Ishikawa (cell line): ENCODE measurements at regions not wholly inside any gene's neighbourhood (a gene's known extent, or its start where the extent isn't known, plus 50 kb on each side); places are given as distances from the start of the nearest gene placed in this dataset.

Experiments used
- CEBPB ChIP-seq: IDR thresholded peaks from 2 replicates; pipeline ENCODE4 v1.6.1; 2012
- CREB1 ChIP-seq: IDR thresholded peaks from 2 replicates; pipeline ENCODE4 v1.6.1; 2012; ENCODE audit warnings: low read depth
- EGR1 ChIP-seq: IDR thresholded peaks from 2 replicates; pipeline ENCODE4 v1.6.1; 2012
- EP300 ChIP-seq: IDR thresholded peaks from 2 replicates; pipeline ENCODE4 v1.6.1; 2012; ENCODE audit warnings: borderline replicate concordance
- FOXM1 ChIP-seq: IDR thresholded peaks from 2 replicates; pipeline ENCODE4 v1.6.1; 2012; ENCODE audit warnings: low read depth, borderline replicate concordance
- NFIC ChIP-seq: IDR thresholded peaks from 2 replicates; pipeline ENCODE4 v1.6.1; 2012
- RAD21 ChIP-seq: IDR thresholded peaks from 2 replicates; pipeline ENCODE4 v1.6.1; 2012; ENCODE audit warnings: low read depth
- REST ChIP-seq: IDR thresholded peaks from 2 replicates; pipeline ENCODE4 v1.6.1; 2012; ENCODE audit warnings: low read depth, mild to moderate bottlenecking
- TAF1 ChIP-seq: IDR thresholded peaks from 2 replicates; pipeline ENCODE4 v1.6.1; 2012; ENCODE audit warnings: low read depth, mild to moderate bottlenecking
- TCF12 ChIP-seq: IDR thresholded peaks from 2 replicates; pipeline ENCODE4 v1.6.1; 2012; ENCODE audit warnings: low read depth
- TEAD4 ChIP-seq: IDR thresholded peaks from 2 replicates; pipeline ENCODE4 v1.6.1; 2012
- USF1 ChIP-seq: IDR thresholded peaks from 2 replicates; pipeline ENCODE4 v1.6.1; 2012
- YY1 ChIP-seq: IDR thresholded peaks from 2 replicates; pipeline ENCODE4 v1.6.1; 2012; ENCODE audit warnings: low read depth
- ZBTB7A ChIP-seq: IDR thresholded peaks from 2 replicates; pipeline ENCODE4 v1.6.1; 2012; ENCODE audit warnings: low read depth
- TF ChIP-seq, protein P1 (sequence below): IDR thresholded peaks from 2 replicates; pipeline ENCODE4 v1.6.1; 2012

GRCh38 chr21:31418377-31419001 lies 74.4 kb upstream of the TIAM1 start:
- no peak for TF ChIP-seq CEBPB
- TF ChIP-seq RAD21, result no peak
- TF ChIP-seq, protein P1, sequence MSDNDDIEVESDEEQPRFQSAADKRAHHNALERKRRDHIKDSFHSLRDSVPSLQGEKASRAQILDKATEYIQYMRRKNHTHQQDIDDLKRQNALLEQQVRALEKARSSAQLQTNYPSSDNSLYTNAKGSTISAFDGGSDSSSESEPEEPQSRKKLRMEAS, result no peak
- no peak for TF ChIP-seq TCF12
- TF ChIP-seq YY1, result no peak
- TF ChIP-seq TEAD4, result no peak
- TF ChIP-seq USF1, result no peak
- no peak for TF ChIP-seq NFIC
- TF ChIP-seq EGR1, result no peak
- TF ChIP-seq REST, result no peak
- TF ChIP-seq TAF1, result no peak
- TF ChIP-seq ZBTB7A, result no peak
- no peak for TF ChIP-seq CREB1
- TF ChIP-seq EP300, result no peak
- no peak for TF ChIP-seq FOXM1

DNA sequence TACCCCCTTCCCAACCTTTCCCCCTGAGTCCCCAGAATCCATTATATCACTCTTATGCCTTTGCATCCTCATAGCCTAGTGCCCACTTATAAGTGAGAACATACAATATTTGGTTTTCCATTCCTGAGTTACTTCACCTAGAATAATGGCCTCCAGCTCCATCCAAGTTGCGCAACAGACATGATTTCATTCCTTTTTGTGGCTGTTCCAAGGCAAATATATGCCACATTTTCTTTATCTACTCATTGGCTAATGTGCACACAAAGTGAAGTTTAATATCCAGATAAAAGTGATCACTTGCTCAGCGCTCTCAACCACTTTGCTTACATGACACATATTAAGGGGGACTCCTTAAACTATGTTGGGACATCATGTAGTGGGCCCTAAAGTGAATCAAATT lies 72.4 kb upstream of the TIAM1 start:
- peak; percentile 77 for TF ChIP-seq CEBPB
- TF ChIP-seq TAF1, result no peak
- no peak for TF ChIP-seq TCF12

- TF ChIP-seq USF1 (no peak), TCF12 (no peak), CEBPB (no peak), NFIC (no peak), CREB1 (no peak), ZBTB7A (no peak), FOXM1 (no peak), TAF1 (no peak), EGR1 (no peak), TEAD4 (no peak), RAD21 (no peak), YY1 (no peak), EP300 (no peak), REST (no peak)
- TF ChIP-seq, protein P1, result no peak
These were observed 70.4 kb upstream of the TIAM1 start for GRCh38 chr21:31414263-31415000.

GRCh38 chr21:31413698-31414097 lies 69.6 kb upstream of the TIAM1 start:
- no peak for TF ChIP-seq FOXM1
- TF ChIP-seq ZBTB7A, result no peak
- no peak for TF ChIP-seq TCF12
- TF ChIP-seq REST, result no peak
- no peak for TF ChIP-seq TAF1
- TF ChIP-seq TEAD4, result no peak
- TF ChIP-seq EP300, result no peak
- TF ChIP-seq USF1, result no peak
- TF ChIP-seq, protein P1, result no peak
- no peak for TF ChIP-seq EGR1
- TF ChIP-seq YY1, result no peak
- TF ChIP-seq CREB1, result no peak
- no peak for TF ChIP-seq CEBPB
- TF ChIP-seq NFIC, result no peak
- no peak for TF ChIP-seq RAD21
